ENCODE measurements at regions not wholly inside any gene's neighbourhood (a gene's known extent, or its start where the extent isn't known, plus 50 kb on each side); places are given as distances from the start of the nearest gene placed in this dataset.

DNA sequence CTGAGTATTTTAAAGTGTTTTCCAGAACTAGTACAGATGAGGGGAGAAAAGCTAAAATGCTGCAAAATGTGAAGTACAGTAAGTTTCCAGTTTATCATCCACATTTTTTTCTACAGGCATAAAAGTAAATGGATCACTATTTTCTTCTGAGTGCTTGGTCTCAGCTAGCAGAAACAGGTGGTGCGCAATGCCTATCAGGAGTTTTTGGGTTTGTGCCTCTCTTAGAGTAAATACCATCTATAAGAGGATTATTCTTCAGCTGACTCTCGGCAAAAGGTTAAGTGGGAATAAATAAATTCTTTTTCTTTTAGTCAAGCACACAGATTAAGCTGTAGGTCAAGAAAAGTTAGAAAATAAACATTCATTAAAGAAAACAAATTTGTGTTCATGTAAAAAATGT lies 1027.7 kb downstream of the PLOD2 start:
- TF ChIP-seq, protein P1, sequence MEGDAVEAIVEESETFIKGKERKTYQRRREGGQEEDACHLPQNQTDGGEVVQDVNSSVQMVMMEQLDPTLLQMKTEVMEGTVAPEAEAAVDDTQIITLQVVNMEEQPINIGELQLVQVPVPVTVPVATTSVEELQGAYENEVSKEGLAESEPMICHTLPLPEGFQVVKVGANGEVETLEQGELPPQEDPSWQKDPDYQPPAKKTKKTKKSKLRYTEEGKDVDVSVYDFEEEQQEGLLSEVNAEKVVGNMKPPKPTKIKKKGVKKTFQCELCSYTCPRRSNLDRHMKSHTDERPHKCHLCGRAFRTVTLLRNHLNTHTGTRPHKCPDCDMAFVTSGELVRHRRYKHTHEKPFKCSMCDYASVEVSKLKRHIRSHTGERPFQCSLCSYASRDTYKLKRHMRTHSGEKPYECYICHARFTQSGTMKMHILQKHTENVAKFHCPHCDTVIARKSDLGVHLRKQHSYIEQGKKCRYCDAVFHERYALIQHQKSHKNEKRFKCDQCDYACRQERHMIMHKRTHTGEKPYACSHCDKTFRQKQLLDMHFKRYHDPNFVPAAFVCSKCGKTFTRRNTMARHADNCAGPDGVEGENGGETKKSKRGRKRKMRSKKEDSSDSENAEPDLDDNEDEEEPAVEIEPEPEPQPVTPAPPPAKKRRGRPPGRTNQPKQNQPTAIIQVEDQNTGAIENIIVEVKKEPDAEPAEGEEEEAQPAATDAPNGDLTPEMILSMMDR (conservative IDR thresholded peaks at IDR 0.05; ENCODE audit: low read depth, low read length), result no peak
- TF ChIP-seq EZH2 (IDR thresholded peaks at IDR 0.05; ENCODE audit: borderline replicate concordance, low read depth, low read length, poor library complexity, severe bottlenecking), result no peak

All from A673 (cell line).